ENCODE measurements at regions not wholly inside any gene's neighbourhood (a gene's known extent, or its start where the extent isn't known, plus 50 kb on each side); places are given as distances from the start of the nearest gene placed in this dataset.

- Mint-ChIP-seq H3K4me3 (no peak overlapping the region), H3K4me1 (no peaks in the 10 kb centered on the region), H3K36me3 (ENCODE audit: low read depth) (no peaks in the 10 kb centered on the region), H3K9me3 (peaks cover 22% of the 10 kb centered on the region), H3K27me3 (ENCODE audit: low read depth) (no peaks in the 10 kb centered on the region), H3K27ac (ENCODE audit: unreplicated experiment) (no peak overlapping the region)
- TF ChIP-seq, protein P1, sequence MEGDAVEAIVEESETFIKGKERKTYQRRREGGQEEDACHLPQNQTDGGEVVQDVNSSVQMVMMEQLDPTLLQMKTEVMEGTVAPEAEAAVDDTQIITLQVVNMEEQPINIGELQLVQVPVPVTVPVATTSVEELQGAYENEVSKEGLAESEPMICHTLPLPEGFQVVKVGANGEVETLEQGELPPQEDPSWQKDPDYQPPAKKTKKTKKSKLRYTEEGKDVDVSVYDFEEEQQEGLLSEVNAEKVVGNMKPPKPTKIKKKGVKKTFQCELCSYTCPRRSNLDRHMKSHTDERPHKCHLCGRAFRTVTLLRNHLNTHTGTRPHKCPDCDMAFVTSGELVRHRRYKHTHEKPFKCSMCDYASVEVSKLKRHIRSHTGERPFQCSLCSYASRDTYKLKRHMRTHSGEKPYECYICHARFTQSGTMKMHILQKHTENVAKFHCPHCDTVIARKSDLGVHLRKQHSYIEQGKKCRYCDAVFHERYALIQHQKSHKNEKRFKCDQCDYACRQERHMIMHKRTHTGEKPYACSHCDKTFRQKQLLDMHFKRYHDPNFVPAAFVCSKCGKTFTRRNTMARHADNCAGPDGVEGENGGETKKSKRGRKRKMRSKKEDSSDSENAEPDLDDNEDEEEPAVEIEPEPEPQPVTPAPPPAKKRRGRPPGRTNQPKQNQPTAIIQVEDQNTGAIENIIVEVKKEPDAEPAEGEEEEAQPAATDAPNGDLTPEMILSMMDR (conservative IDR thresholded peaks at IDR 0.05), result no peak
- no peak for DNase-seq (ENCODE audit: low read depth, low spot score)
Observed at GRCh38 chr4:160217352-160217751, 1114.5 kb downstream of the RAPGEF2 start.

DNA sequence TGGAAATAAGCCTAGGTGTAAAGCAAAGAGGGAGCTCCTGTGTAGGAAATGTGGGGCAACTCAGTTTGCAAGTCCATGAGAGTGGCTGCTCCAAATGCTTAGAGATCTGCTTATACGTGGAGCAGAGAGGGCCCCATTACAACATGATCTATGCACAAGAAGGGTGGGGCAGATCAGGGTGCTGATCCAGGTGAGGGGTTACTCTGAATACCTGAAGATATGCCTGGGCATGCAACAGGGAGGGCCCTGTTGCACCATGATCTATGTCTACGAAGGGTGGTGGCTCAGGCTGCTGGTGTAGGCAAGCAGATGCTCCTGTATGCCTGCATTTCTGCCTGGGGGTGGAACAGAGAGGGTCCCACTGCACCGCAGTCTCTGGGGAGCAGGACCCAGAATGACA lies 1121.2 kb downstream of the RAPGEF2 start:
- H3K4me3 Mint-ChIP-seq, result no peak overlapping the region
- H3K4me1 Mint-ChIP-seq, result no peaks in the 10 kb centered on the region
- no peaks in the 10 kb centered on the region for H3K27me3 Mint-ChIP-seq (ENCODE audit: low read depth)
- H3K27ac Mint-ChIP-seq (ENCODE audit: unreplicated experiment), result no peak overlapping the region
- peaks cover 5% of the 10 kb centered on the region for H3K9me3 Mint-ChIP-seq
- TF ChIP-seq, protein P1 (conservative IDR thresholded peaks at IDR 0.05), result no peak
- no peak for DNase-seq (ENCODE audit: low read depth, low spot score)
- no peaks in the 10 kb centered on the region for H3K36me3 Mint-ChIP-seq (ENCODE audit: low read depth)

DNA sequence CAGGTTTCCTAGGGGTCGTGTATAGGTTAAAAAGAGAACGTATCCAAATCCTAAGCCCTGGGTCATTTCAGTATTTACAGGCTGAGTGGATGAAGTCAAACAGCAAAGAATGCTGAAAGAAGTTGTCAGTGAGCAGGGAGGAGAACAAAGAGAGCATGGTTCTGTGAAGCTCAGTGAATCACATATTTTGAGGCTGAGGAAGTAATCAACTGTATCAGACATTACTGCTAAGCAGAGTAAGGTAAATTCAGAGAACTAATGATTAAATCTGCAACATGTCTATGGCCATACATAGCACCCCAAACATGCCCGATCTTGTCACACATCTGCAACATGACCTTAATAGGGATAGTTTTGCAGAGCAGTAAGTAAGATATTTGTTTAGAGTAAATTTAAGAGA lies 1130.3 kb downstream of the RAPGEF2 start:
- peaks cover 10% of the 10 kb centered on the region for H3K4me1 Mint-ChIP-seq
- no peaks in the 10 kb centered on the region for H3K9me3 Mint-ChIP-seq
- H3K27ac Mint-ChIP-seq (ENCODE audit: unreplicated experiment), result peak overlapping the region; percentile 31
- no peak for DNase-seq (ENCODE audit: low read depth, low spot score)
- no peaks in the 10 kb centered on the region for H3K36me3 Mint-ChIP-seq (ENCODE audit: low read depth)
- TF ChIP-seq, protein P1 (conservative IDR thresholded peaks at IDR 0.05), result no peak
- no peak overlapping the region for H3K4me3 Mint-ChIP-seq
- no peaks in the 10 kb centered on the region for H3K27me3 Mint-ChIP-seq (ENCODE audit: low read depth)

- no peaks in the 10 kb centered on the region for H3K36me3 Mint-ChIP-seq (ENCODE audit: low read depth)
- no peak overlapping the region for H3K27ac Mint-ChIP-seq (ENCODE audit: unreplicated experiment)
- H3K27me3 Mint-ChIP-seq (ENCODE audit: low read depth), result no peaks in the 10 kb centered on the region
- TF ChIP-seq, protein P1 (conservative IDR thresholded peaks at IDR 0.05), result no peak
- no peak overlapping the region for H3K4me3 Mint-ChIP-seq
- no peak for DNase-seq (ENCODE audit: low read depth, low spot score)
- peaks cover 1% of the 10 kb centered on the region for H3K9me3 Mint-ChIP-seq
- H3K4me1 Mint-ChIP-seq, result peaks cover 10% of the 10 kb centered on the region
Observed at GRCh38 chr4:160235285-160235684, 1132.4 kb downstream of the RAPGEF2 start.

GRCh38 chr4:160235771-160236170 lies 1132.9 kb downstream of the RAPGEF2 start:
- Mint-ChIP-seq H3K4me1 (peaks cover 10% of the 10 kb centered on the region), H3K27me3 (ENCODE audit: low read depth) (no peaks in the 10 kb centered on the region), H3K4me3 (no peak overlapping the region), H3K36me3 (ENCODE audit: low read depth) (no peaks in the 10 kb centered on the region), H3K27ac (ENCODE audit: unreplicated experiment) (no peak overlapping the region), H3K9me3 (peaks cover 2% of the 10 kb centered on the region)
- no peak for DNase-seq (ENCODE audit: low read depth, low spot score)
- TF ChIP-seq, protein P1 (conservative IDR thresholded peaks at IDR 0.05), result no peak

- Mint-ChIP-seq H3K4me1 (no peaks in the 10 kb centered on the region), H3K27ac (ENCODE audit: unreplicated experiment) (no peak overlapping the region), H3K27me3 (ENCODE audit: low read depth) (no peaks in the 10 kb centered on the region), H3K4me3 (no peak overlapping the region), H3K9me3 (peaks cover 4% of the 10 kb centered on the region), H3K36me3 (ENCODE audit: low read depth) (peaks cover under 1% of the 10 kb centered on the region)
- TF ChIP-seq, protein P1 (conservative IDR thresholded peaks at IDR 0.05), result no peak
- DNase-seq (ENCODE audit: low read depth, low spot score), result no peak
Observed at GRCh38 chr4:160238790-160239189, 1135.9 kb downstream of the RAPGEF2 start.

Measured in neural crest cell (in vitro differentiated cells).